ENCODE measurements at regions not wholly inside any gene's neighbourhood (a gene's known extent, or its start where the extent isn't known, plus 50 kb on each side); places are given as distances from the start of the nearest gene placed in this dataset.

DNA sequence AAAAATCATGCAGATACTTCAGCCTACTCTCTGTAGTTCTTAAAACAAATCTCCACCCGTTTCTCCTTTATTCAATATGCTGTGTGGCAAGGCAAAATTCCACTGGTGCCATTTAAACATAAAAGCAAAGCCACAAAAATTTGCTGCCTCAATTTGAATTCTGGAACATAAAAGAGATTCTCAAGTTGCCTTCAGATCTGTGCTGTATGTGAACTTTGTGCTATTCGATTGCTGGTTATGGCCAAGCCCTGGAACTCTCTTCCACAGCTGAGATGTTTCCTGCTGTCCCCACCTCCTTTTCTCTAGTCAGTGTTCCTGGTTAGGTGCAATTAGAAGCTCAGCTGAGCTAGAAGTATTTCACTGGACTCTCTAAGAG lies 395.3 kb upstream of the BTBD3 start:
- TF ChIP-seq SIN3A (IDR thresholded peaks at IDR 0.05; ENCODE audit: borderline replicate concordance, insufficient read depth, low read length): no peak
- no peak for TF ChIP-seq TAF1 (IDR thresholded peaks at IDR 0.05; ENCODE audit: borderline replicate concordance, insufficient read depth, low read length)
- TF ChIP-seq, protein P1, sequence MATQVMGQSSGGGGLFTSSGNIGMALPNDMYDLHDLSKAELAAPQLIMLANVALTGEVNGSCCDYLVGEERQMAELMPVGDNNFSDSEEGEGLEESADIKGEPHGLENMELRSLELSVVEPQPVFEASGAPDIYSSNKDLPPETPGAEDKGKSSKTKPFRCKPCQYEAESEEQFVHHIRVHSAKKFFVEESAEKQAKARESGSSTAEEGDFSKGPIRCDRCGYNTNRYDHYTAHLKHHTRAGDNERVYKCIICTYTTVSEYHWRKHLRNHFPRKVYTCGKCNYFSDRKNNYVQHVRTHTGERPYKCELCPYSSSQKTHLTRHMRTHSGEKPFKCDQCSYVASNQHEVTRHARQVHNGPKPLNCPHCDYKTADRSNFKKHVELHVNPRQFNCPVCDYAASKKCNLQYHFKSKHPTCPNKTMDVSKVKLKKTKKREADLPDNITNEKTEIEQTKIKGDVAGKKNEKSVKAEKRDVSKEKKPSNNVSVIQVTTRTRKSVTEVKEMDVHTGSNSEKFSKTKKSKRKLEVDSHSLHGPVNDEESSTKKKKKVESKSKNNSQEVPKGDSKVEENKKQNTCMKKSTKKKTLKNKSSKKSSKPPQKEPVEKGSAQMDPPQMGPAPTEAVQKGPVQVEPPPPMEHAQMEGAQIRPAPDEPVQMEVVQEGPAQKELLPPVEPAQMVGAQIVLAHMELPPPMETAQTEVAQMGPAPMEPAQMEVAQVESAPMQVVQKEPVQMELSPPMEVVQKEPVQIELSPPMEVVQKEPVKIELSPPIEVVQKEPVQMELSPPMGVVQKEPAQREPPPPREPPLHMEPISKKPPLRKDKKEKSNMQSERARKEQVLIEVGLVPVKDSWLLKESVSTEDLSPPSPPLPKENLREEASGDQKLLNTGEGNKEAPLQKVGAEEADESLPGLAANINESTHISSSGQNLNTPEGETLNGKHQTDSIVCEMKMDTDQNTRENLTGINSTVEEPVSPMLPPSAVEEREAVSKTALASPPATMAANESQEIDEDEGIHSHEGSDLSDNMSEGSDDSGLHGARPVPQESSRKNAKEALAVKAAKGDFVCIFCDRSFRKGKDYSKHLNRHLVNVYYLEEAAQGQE (IDR thresholded peaks at IDR 0.05; ENCODE audit: insufficient read depth in 1 of 2, low read depth in 2 of 2, low read length in 2 of 2): no peak
- no peak for TF ChIP-seq POLR2AphosphoS5 (IDR thresholded peaks at IDR 0.05; ENCODE audit: low read depth, low read length)
- no peak for TF ChIP-seq FOXP2 (optimal IDR thresholded peaks at IDR 0.05; ENCODE audit: borderline replicate concordance, extremely low read depth, extremely low read length, insufficient read depth)

DNA sequence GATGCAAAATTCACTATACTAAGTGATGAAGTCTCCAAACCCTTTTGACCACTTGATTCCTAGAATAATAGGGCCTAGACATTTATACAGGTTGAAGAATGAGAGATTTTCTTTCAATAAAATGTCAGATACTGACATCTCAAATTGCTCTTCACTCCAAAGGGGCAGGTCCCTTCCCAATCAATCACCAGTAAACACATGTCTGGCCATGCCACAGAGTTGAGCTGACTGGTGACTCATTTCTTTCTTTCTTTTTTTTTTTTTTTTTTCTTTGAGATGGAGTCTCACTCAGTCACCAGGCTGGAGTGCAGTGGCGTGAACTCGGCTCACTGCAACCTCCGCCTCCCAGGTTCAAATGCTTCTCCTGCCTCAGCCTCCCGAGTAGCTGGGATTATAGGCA lies 388.6 kb upstream of the BTBD3 start:
- no peak for TF ChIP-seq SIN3A (IDR thresholded peaks at IDR 0.05; ENCODE audit: borderline replicate concordance, insufficient read depth, low read length)
- no peak for TF ChIP-seq TAF1 (IDR thresholded peaks at IDR 0.05; ENCODE audit: borderline replicate concordance, insufficient read depth, low read length)
- no peak for TF ChIP-seq POLR2AphosphoS5 (IDR thresholded peaks at IDR 0.05; ENCODE audit: low read depth, low read length)
- no peak for TF ChIP-seq FOXP2 (optimal IDR thresholded peaks at IDR 0.05; ENCODE audit: borderline replicate concordance, extremely low read depth, extremely low read length, insufficient read depth)
- TF ChIP-seq, protein P1 (IDR thresholded peaks at IDR 0.05; ENCODE audit: insufficient read depth in 1 of 2, low read depth in 2 of 2, low read length in 2 of 2): no peak

DNA sequence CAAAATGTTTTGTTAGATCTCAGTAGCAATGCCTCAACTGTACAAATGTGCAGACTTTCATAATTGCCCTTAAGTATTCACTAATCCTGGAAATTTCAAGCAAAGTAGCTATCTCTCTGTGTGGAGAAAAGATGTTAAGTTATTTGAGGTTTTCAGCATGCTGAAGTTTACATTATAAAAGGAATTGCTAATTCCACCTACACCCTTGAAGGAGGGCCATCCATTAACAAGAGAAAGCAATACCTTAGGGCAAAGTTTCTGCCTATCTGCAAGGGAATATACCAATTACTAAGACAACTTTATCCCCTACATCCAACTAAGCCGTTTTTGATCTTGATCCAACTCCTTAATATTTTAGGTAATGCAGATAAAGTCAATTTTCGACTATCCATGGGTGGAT lies 380.7 kb upstream of the BTBD3 start:
- TF ChIP-seq SIN3A (IDR thresholded peaks at IDR 0.05; ENCODE audit: borderline replicate concordance, insufficient read depth, low read length) (no peak), TAF1 (IDR thresholded peaks at IDR 0.05; ENCODE audit: borderline replicate concordance, insufficient read depth, low read length) (no peak), FOXP2 (optimal IDR thresholded peaks at IDR 0.05; ENCODE audit: borderline replicate concordance, extremely low read depth, extremely low read length, insufficient read depth) (no peak), POLR2AphosphoS5 (IDR thresholded peaks at IDR 0.05; ENCODE audit: low read depth, low read length) (no peak)
- TF ChIP-seq, protein P1 (IDR thresholded peaks at IDR 0.05; ENCODE audit: insufficient read depth in 1 of 2, low read depth in 2 of 2, low read length in 2 of 2): no peak

DNA sequence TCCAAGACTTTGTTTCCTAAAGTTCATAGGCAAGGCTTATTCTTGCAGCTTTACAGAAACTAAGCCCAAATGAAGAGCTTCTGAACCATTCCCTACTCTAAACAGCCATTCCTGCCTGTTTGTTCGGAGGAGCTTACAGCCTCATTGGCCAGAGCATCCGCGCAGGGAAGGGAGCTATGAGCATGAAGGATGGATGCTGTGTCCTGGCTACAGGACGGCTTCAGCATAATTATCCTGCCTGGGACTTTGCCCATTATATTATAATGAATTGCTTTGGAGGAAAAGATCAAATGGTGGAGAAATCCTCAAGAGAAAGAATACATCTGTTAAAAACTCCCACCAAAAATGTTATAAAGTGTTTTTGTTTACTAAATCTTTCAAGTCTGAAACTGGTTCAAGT lies 378.2 kb upstream of the BTBD3 start:
- TF ChIP-seq TAF1 (IDR thresholded peaks at IDR 0.05; ENCODE audit: borderline replicate concordance, insufficient read depth, low read length) (no peak), POLR2AphosphoS5 (IDR thresholded peaks at IDR 0.05; ENCODE audit: low read depth, low read length) (no peak), SIN3A (IDR thresholded peaks at IDR 0.05; ENCODE audit: borderline replicate concordance, insufficient read depth, low read length) (no peak), FOXP2 (optimal IDR thresholded peaks at IDR 0.05; ENCODE audit: borderline replicate concordance, extremely low read depth, extremely low read length, insufficient read depth) (no peak)
- TF ChIP-seq, protein P1 (IDR thresholded peaks at IDR 0.05; ENCODE audit: insufficient read depth in 1 of 2, low read depth in 2 of 2, low read length in 2 of 2): no peak

DNA sequence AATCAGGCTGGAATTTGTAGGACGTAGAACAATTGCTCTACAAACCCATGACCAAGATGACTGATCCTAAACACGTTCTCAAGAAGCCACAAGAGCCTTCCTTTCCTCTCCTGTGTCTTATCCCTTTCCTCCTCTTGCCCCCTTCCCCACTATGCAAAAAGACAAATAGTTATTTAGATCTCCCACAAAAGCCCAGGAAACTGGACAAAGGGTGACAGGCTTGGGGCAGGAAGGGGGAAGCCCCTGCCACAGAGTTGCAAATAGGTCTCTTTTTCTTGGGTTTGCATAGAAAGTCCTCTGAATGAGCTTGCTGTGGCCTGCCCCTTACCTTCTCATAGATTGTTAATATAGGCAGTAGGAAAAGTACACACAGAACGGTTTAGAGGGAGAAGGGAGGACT lies 377.1 kb upstream of the BTBD3 start:
- TF ChIP-seq FOXP2 (optimal IDR thresholded peaks at IDR 0.05; ENCODE audit: borderline replicate concordance, extremely low read depth, extremely low read length, insufficient read depth): no peak
- TF ChIP-seq, protein P1 (IDR thresholded peaks at IDR 0.05; ENCODE audit: insufficient read depth in 1 of 2, low read depth in 2 of 2, low read length in 2 of 2): no peak
- TF ChIP-seq POLR2AphosphoS5 (IDR thresholded peaks at IDR 0.05; ENCODE audit: low read depth, low read length): no peak
- no peak for TF ChIP-seq SIN3A (IDR thresholded peaks at IDR 0.05; ENCODE audit: borderline replicate concordance, insufficient read depth, low read length)
- no peak for TF ChIP-seq TAF1 (IDR thresholded peaks at IDR 0.05; ENCODE audit: borderline replicate concordance, insufficient read depth, low read length)
